IMR-90 (cell line): ENCODE measurements at regions not wholly inside any gene's neighbourhood (a gene's known extent, or its start where the extent isn't known, plus 50 kb on each side); places are given as distances from the start of the nearest gene placed in this dataset.

Experiments
- ATAC-seq: fragments of 200-7000 bp; cut with Tn5 transposase; 2 replicates; pipeline ENCODE4 v1.9.1; 2020; ENCODE audit warnings: low read depth, mild to moderate bottlenecking, moderate library complexity
- BruUV-seq: library from RNA; stranded (reverse); fragments of 400-500 nt; replicated peaks from 2 replicates; lab custom pipeline; 2021; lab: Mats Ljungman, UMichigan
- CTCF ChIA-PET: fragments of 300-600 bp; formaldehyde crosslinking; extraction: SDS; loops from one replicate; lab custom pipeline; 2021; ENCODE audit warnings: antibody characterized with exemption; lab: Yijun Ruan, JAX
- POLR2A ChIA-PET: fragments of 300-600 bp; sonication (Branson Sonifier 250); formaldehyde crosslinking; loops from one replicate; lab custom pipeline; 2022; ENCODE audit warnings: antibody characterized with exemption; ENCODE audit not compliant: unreplicated experiment; lab: Charles Lee
- DNase-seq: peaks from one replicate; pipeline ENCODE4 v3.0.0; 2013
- H2AFZ ChIP-seq: replicated peaks from 2 replicates; pipeline ENCODE3; 2013; ENCODE audit warnings: low read length, mild to moderate bottlenecking; ENCODE audit not compliant: poor library complexity
- H2AK5ac ChIP-seq: 2 replicates; pipeline ENCODE4 v1.6.1; 2013; ENCODE audit warnings: low read depth, low read length, inconsistent platforms
- H2AK9ac ChIP-seq: replicated peaks from 2 replicates; pipeline ENCODE3; 2013; ENCODE audit warnings: mild to moderate bottlenecking, low read depth, low read length, moderate library complexity; ENCODE audit not compliant: poor library complexity
- H2BK120ac ChIP-seq: 2 replicates; pipeline ENCODE4 v1.6.1; 2013; ENCODE audit warnings: low read depth, low read length, inconsistent platforms
- H2BK15ac ChIP-seq: 3 replicates; pipeline ENCODE4 v1.6.1; 2013; ENCODE audit warnings: low read depth, low read length, inconsistent platforms
- H2BK20ac ChIP-seq: 2 replicates; pipeline ENCODE4 v1.6.1; 2013; ENCODE audit warnings: low read depth, mild to moderate bottlenecking, inconsistent platforms, low read length, moderate library complexity
- H2BK5ac ChIP-seq: 2 replicates; pipeline ENCODE4 v1.6.1; 2013; ENCODE audit warnings: mild to moderate bottlenecking, low read depth, low read length, inconsistent platforms; ENCODE audit not compliant: poor library complexity, severe bottlenecking
- H3K14ac ChIP-seq: replicated peaks from 2 replicates; pipeline ENCODE4 v1.6.1; 2013; ENCODE audit warnings: low read depth, low read length, inconsistent platforms
- H3K18ac ChIP-seq: 2 replicates; pipeline ENCODE4 v1.6.1; 2013; ENCODE audit warnings: low read depth, low read length, control low read depth
- H3K23ac ChIP-seq: 2 replicates; pipeline ENCODE4 v1.6.1; 2013; ENCODE audit warnings: low read depth, low read length, inconsistent platforms
- H3K27ac ChIP-seq: 2 replicates; pipeline ENCODE4 v1.5.1; 2013; ENCODE audit warnings: mild to moderate bottlenecking, control low read depth, low read length; ENCODE audit not compliant: insufficient read depth
- H3K27me3 ChIP-seq: 2 replicates; pipeline ENCODE4 v1.6.1; 2013; ENCODE audit warnings: low read length; ENCODE audit not compliant: control insufficient read depth, insufficient read depth
- H3K36me3 ChIP-seq: 2 replicates; pipeline ENCODE4 v1.6.1; 2013; ENCODE audit warnings: low read length, mixed read lengths; ENCODE audit not compliant: control insufficient read depth, insufficient read depth
- H3K4ac ChIP-seq: 2 replicates; pipeline ENCODE4 v1.6.1; 2013; ENCODE audit warnings: low read depth, low read length, inconsistent platforms
- H3K4me1 ChIP-seq: 2 replicates; pipeline ENCODE4 v1.6.1; 2013; ENCODE audit warnings: low read length, mixed read lengths; ENCODE audit not compliant: control insufficient read depth, insufficient read depth
- H3K4me2 ChIP-seq: 2 replicates; pipeline ENCODE4 v1.6.1; 2013; ENCODE audit warnings: low read depth, mild to moderate bottlenecking, control low read depth, low read length, moderate library complexity
- H3K4me3 ChIP-seq: 2 replicates; pipeline ENCODE4 v1.5.1; 2013; ENCODE audit warnings: low read depth, mild to moderate bottlenecking, control low read depth, low read length, moderate library complexity; ENCODE audit not compliant: insufficient read depth
- H3K56ac ChIP-seq: 2 replicates; pipeline ENCODE4 v1.6.1; 2013; ENCODE audit warnings: low read length, inconsistent platforms; ENCODE audit not compliant: insufficient read depth; ENCODE audit errors: extremely low read depth
- H3K79me1 ChIP-seq, 2 experiments: 2 replicates each; pipeline ENCODE4 v1.6.1; 2013; ENCODE audit warnings: low read length in 2 of 2, inconsistent platforms in 1 of 2, low read depth in 1 of 2
- H3K9ac ChIP-seq: 2 replicates; pipeline ENCODE4 v1.6.1; 2013; ENCODE audit warnings: low read depth, low read length, control low read depth
- H3K9me1 ChIP-seq: 2 replicates; pipeline ENCODE4 v1.6.1; 2013; ENCODE audit warnings: low read length, inconsistent platforms; ENCODE audit not compliant: insufficient read depth
- H3K9me3 ChIP-seq: 2 replicates; pipeline ENCODE4 v1.6.1; 2013; ENCODE audit warnings: low read length; ENCODE audit not compliant: control insufficient read depth, insufficient read depth
- H4K20me1 ChIP-seq: 2 replicates; pipeline ENCODE4 v1.6.1; 2013; ENCODE audit warnings: low read length, inconsistent platforms; ENCODE audit not compliant: insufficient read depth
- H4K5ac ChIP-seq: 2 replicates; pipeline ENCODE4 v1.6.1; 2013; ENCODE audit warnings: mild to moderate bottlenecking, low read depth, low read length, control low read depth
- H4K8ac ChIP-seq, 2 experiments: 2 replicates each; pipeline ENCODE4 v1.6.1; 2013; ENCODE audit warnings: low read depth in 2 of 2, low read length in 2 of 2, control low read depth in 1 of 2, inconsistent platforms in 1 of 2
- H4K91ac ChIP-seq: 2 replicates; pipeline ENCODE4 v1.6.1; 2013; ENCODE audit warnings: low read depth, low read length, inconsistent platforms; ENCODE audit not compliant: insufficient read depth
- CEBPB ChIP-seq: IDR thresholded peaks from 2 replicates; pipeline ENCODE4 v1.6.1; 2012; ENCODE audit warnings: low read depth, low read length, improper control_type of control experiment
- RFX5 ChIP-seq: IDR thresholded peaks from 2 replicates; pipeline ENCODE4 v1.8.0; 2012; ENCODE audit warnings: low read depth, mild to moderate bottlenecking, low read length, moderate library complexity
- WGBS, 2 experiments: methylation state at CpG; one replicate each; pipeline versions ENCODE4 v1.1.5 to v1.1.7; 2013; ENCODE audit warnings: missing lambda C conversion rate in 2 of 2; ENCODE audit not compliant: insufficient read length in 1 of 2; ENCODE audit errors: extremely low coverage in 2 of 2; 5-methylcytosine and 5-hydroxymethylcytosine counted together
- dilution Hi-C: fragments of 300-500 bp; cut with HindIII; formaldehyde crosslinking; loops from one replicate; pipeline ENCODE4 v1.14.3; 2018; ENCODE audit warnings: low sequenced_read_pairs; ENCODE audit not compliant: unreplicated experiment
- in situ Hi-C: fragments of 300-500 bp; cut with MboI; formaldehyde crosslinking; loops from 3 replicates; pipeline ENCODE4 v1.14.3; 2019; ENCODE audit warnings: low sequenced_read_pairs, inconsistent platforms, mixed read lengths
- intact Hi-C: fragments of 100-400 bp; cut with micrococcal nuclease; formaldehyde crosslinking; loops from 2 replicates; pipeline ENCODE4 v1.10.0; 2022

- H2BK5ac ChIP-seq: no peak overlapping the region
- H3K36me3 ChIP-seq: no peaks in the 10 kb centered on the region
- no peaks in the 10 kb centered on the region for H3K9me3 ChIP-seq
- no peak overlapping the region for H2BK20ac ChIP-seq
- no peak overlapping the region for H2AK5ac ChIP-seq
- H2BK15ac ChIP-seq: no peak overlapping the region
- H3K9ac ChIP-seq: no peak overlapping the region
- H3K79me1 ChIP-seq: no peaks in the 10 kb centered on the region
- no peak overlapping the region for H3K56ac ChIP-seq
- dilution Hi-C loops: no loop called here
- intact Hi-C loops: no loop called here
- CTCF ChIA-PET: no interaction called here
- H3K9me1 ChIP-seq: no peaks in the 10 kb centered on the region
- no peak overlapping the region for H2AFZ ChIP-seq
- TF ChIP-seq RFX5 (no peak), CEBPB (no peak)
- in situ Hi-C loops: no loop called here
- no peak overlapping the region for H4K5ac ChIP-seq
- no peak overlapping the region for H3K18ac ChIP-seq
- no peaks in the 10 kb centered on the region for H4K20me1 ChIP-seq
- H3K27me3 ChIP-seq: no peaks in the 10 kb centered on the region
- DNase-seq: no peak
- POLR2A ChIA-PET: no interaction called here
- no peak overlapping the region for H3K4me3 ChIP-seq
- WGBS, 2 experiments: no CpG with 5 or more reads among the region's 6 CpGs
- ATAC-seq: no peak
- BruUV-seq: no TSS peak
- H3K4ac ChIP-seq: no peak overlapping the region
- H2AK9ac ChIP-seq: no peak overlapping the region
- no peak overlapping the region for H4K8ac ChIP-seq
- H4K91ac ChIP-seq: no peak overlapping the region
- H3K14ac ChIP-seq: no peak overlapping the region
- no peak overlapping the region for H3K23ac ChIP-seq
- H3K27ac ChIP-seq: no peak overlapping the region
- no peaks in the 10 kb centered on the region for H3K4me1 ChIP-seq
- H2BK120ac ChIP-seq: no peak overlapping the region
- no peak overlapping the region for H3K4me2 ChIP-seq
These were observed 148.1 kb upstream of the ZNF92 start for GRCh38 chr7:65225422-65226006.
